Left ventricle myocardium inferior (tissue), 1 donor: ENCODE measurements at regions not wholly inside any gene's neighbourhood (a gene's known extent, or its start where the extent isn't known, plus 50 kb on each side); places are given as distances from the start of the nearest gene placed in this dataset.

Source experiments
- DNase-seq: peaks from one replicate; pipeline ENCODE4 v3.0.0-alpha.2; 2020
- H3K27ac ChIP-seq: fragments of 200-600 bp; replicated peaks from 2 replicates; pipeline ENCODE4 v1.8.0; 2021
- H3K27me3 ChIP-seq: fragments of 200-600 bp; 2 replicates; pipeline ENCODE4 v1.8.0; 2021; ENCODE audit warnings: low read depth
- H3K36me3 ChIP-seq: fragments of 200-600 bp; 2 replicates; pipeline ENCODE4 v1.8.0; 2021
- H3K4me1 ChIP-seq: fragments of 200-600 bp; 2 replicates; pipeline ENCODE4 v1.8.0; 2021
- H3K4me3 ChIP-seq: fragments of 200-600 bp; 2 replicates; pipeline ENCODE4 v1.8.0; 2021; ENCODE audit warnings: mild to moderate bottlenecking, moderate library complexity
- H3K9me3 ChIP-seq: fragments of 200-600 bp; replicated peaks from 2 replicates; pipeline ENCODE4 v1.8.0; 2021
- intact Hi-C: fragments of 100-400 bp; cut with micrococcal nuclease; formaldehyde crosslinking; loops from one replicate; pipeline ENCODE4 v1.11.0; 2022
- TF ChIP-seq, protein P1 (sequence below): fragments of 200-600 bp; IDR thresholded peaks from 2 replicates; pipeline ENCODE4 v1.8.0; 2021; ENCODE audit warnings: antibody characterized with exemption, mild to moderate bottlenecking, borderline replicate concordance
- donor health status: DM: no; HTN: yes; CAD: no; lungs with severe emphysema.

GRCh38 chr21:41662761-41663160 is 104.1 kb downstream of the RIPK4 start:
- TF ChIP-seq, protein P1, sequence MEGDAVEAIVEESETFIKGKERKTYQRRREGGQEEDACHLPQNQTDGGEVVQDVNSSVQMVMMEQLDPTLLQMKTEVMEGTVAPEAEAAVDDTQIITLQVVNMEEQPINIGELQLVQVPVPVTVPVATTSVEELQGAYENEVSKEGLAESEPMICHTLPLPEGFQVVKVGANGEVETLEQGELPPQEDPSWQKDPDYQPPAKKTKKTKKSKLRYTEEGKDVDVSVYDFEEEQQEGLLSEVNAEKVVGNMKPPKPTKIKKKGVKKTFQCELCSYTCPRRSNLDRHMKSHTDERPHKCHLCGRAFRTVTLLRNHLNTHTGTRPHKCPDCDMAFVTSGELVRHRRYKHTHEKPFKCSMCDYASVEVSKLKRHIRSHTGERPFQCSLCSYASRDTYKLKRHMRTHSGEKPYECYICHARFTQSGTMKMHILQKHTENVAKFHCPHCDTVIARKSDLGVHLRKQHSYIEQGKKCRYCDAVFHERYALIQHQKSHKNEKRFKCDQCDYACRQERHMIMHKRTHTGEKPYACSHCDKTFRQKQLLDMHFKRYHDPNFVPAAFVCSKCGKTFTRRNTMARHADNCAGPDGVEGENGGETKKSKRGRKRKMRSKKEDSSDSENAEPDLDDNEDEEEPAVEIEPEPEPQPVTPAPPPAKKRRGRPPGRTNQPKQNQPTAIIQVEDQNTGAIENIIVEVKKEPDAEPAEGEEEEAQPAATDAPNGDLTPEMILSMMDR, result no peak
- H3K9me3 ChIP-seq, result no peaks in the 10 kb centered on the region

DNA sequence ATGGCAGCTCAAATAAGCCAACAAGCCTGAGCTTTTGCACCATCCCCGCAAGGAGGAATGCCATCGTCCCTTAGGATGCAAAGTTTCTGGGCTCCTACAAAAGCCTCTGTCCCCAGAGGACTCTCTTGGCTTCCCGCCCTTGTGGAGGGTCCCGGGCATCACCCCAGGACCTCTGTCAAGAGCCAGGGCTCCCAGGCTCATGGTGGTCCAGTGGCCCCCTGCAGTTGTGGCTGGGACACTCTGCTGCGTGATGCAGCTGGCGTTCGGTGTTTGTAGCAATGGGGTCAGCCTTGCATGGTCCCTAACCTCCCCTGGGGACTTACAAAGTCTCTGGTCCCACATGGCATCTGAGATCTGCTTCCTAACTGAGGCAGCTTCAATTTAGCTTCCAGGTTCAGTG is 104.7 kb downstream of the RIPK4 start:
- TF ChIP-seq, protein P1, result no peak
- peaks cover 12% of the 10 kb centered on the region for H3K4me1 ChIP-seq
- no peak for DNase-seq
- H3K9me3 ChIP-seq, result no peaks in the 10 kb centered on the region
- peaks cover 60% of the 10 kb centered on the region for H3K27me3 ChIP-seq
- no peaks in the 10 kb centered on the region for H3K36me3 ChIP-seq
- intact Hi-C loops, result no loop called here
- H3K27ac ChIP-seq, result no peak overlapping the region
- no peak overlapping the region for H3K4me3 ChIP-seq

More at GRCh38 chr21:41662761-41663160, 104.1 kb downstream of the RIPK4 start:
- H3K36me3 ChIP-seq, result no peaks in the 10 kb centered on the region
- no peak overlapping the region for H3K4me3 ChIP-seq
- peaks cover 12% of the 10 kb centered on the region for H3K4me1 ChIP-seq
- DNase-seq, result no peak
- peaks cover 64% of the 10 kb centered on the region for H3K27me3 ChIP-seq
- intact Hi-C loops, result no loop called here
- H3K27ac ChIP-seq, result no peak overlapping the region

GRCh38 chr21:41660748-41661147 is 106.1 kb downstream of the RIPK4 start:
- no peaks in the 10 kb centered on the region for H3K9me3 ChIP-seq
- H3K27ac ChIP-seq, result no peak overlapping the region
- TF ChIP-seq, protein P1, result no peak
- peaks cover 56% of the 10 kb centered on the region for H3K27me3 ChIP-seq
- H3K36me3 ChIP-seq, result no peaks in the 10 kb centered on the region
- peaks cover 12% of the 10 kb centered on the region for H3K4me1 ChIP-seq
- no peak overlapping the region for H3K4me3 ChIP-seq
- intact Hi-C loops, result no loop called here
- no peak for DNase-seq

DNA sequence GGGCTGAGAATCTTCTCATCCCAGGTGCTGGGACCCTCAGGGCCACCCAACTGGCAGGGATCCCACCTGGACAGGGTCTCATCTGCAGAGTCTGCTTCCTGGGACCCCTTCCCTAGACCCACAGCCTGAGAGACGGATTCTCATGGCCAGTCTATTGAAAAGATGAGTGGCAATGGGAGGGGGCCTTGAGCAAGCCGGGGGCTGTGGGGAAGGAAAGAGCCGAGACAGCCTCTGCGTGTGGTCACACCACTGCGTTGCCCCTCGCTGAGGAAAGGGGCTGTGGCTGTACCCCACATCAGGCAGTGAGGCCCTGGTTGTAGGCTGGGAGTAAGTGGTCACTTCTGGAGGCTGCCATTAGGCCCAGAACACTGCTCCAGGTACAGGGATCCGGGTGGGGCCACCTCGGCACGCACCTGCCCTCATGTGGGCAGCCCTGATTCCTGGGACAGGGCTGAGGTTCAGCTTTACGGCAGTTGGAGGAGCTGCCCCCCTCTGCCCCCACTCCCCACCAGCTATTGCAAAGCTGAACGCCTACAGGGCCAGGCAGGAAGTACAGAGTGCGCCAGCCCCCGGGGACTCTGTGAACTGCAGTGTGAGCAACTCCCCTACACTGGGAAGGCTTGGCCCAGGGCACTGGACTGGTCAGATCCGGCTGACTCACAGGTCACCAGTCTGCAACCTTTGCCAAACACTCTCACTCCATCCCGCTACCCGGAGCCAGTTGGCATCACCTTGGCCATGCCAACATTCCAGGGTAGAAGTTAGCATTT is 106.9 kb downstream of the RIPK4 start:
- Histone ChIP-seq H3K27me3 (peaks cover 48% of the 10 kb centered on the region), H3K36me3 (no peaks in the 10 kb centered on the region), H3K4me1 (peaks cover 6% of the 10 kb centered on the region), H3K27ac (no peak overlapping the region), H3K4me3 (no peak overlapping the region), H3K9me3 (no peaks in the 10 kb centered on the region)
- TF ChIP-seq, protein P1, result no peak
- no peak for DNase-seq
- intact Hi-C loops, result no loop called here

GRCh38 chr21:41656946-41657525 is 109.8 kb downstream of the RIPK4 start:
- H3K27me3 ChIP-seq, result peaks cover 20% of the 10 kb centered on the region
- no peak overlapping the region for H3K27ac ChIP-seq
- no peak for DNase-seq
- intact Hi-C loops, result no loop called here
- H3K9me3 ChIP-seq, result no peaks in the 10 kb centered on the region
- no peak overlapping the region for H3K4me3 ChIP-seq
- H3K36me3 ChIP-seq, result no peaks in the 10 kb centered on the region
- TF ChIP-seq, protein P1, result no peak
- peaks cover 15% of the 10 kb centered on the region for H3K4me1 ChIP-seq
